ENCODE measurements at regions not wholly inside any gene's neighbourhood (a gene's known extent, or its start where the extent isn't known, plus 50 kb on each side); places are given as distances from the start of the nearest gene placed in this dataset.

- intact Hi-C loops (cut with micrococcal nuclease), result no loop called here
- no peaks in the 10 kb centered on the region for H4K20me1 ChIP-seq (ENCODE audit: low read length)
- BruUV-seq (replicated peaks), result no TSS peak
- ATAC-seq, result no peak
- H2AFZ ChIP-seq (ENCODE audit: low read length), result no peak overlapping the region
- no peaks in the 10 kb centered on the region for H3K9me2 ChIP-seq (replicated peaks; ENCODE audit: low read length)
- no peak overlapping the region for H3K4me3 ChIP-seq (ENCODE audit: low read length)
- H3K79me2 ChIP-seq (ENCODE audit: low read length), result no peaks in the 10 kb centered on the region
- H3K27ac ChIP-seq (ENCODE audit: low read length), result no peak overlapping the region
- H3F3A ChIP-seq (ENCODE audit: low read length, unreplicated experiment), result no peaks in the 10 kb centered on the region
- no peak overlapping the region for H3K9ac ChIP-seq (ENCODE audit: low read length)
- H3K9me3 ChIP-seq (ENCODE audit: low read length), result no peaks in the 10 kb centered on the region
- ChIA-PET POLR2A (ENCODE audit: unreplicated experiment) (no interaction called here), CTCF (no interaction called here)
- no peaks in the 10 kb centered on the region for H3K4me1 ChIP-seq (ENCODE audit: insufficient read depth, low read length)
- no peak for DNase-seq
- no peaks in the 10 kb centered on the region for H3K36me3 ChIP-seq (ENCODE audit: low read depth, low read length)
- TF ChIP-seq EZH2phosphoT487 (IDR thresholded peaks at IDR 0.05; ENCODE audit: borderline replicate concordance, low read length), result no peak
- TF ChIP-seq CTCF (conservative IDR thresholded peaks at IDR 0.05; ENCODE audit: low read depth, low read length), result no peak
- no peak for TF ChIP-seq EZH2 (IDR thresholded peaks at IDR 0.05; ENCODE audit: low read length, unreplicated experiment)
- no peaks in the 10 kb centered on the region for H3K27me3 ChIP-seq (ENCODE audit: low read length)
- H3K4me2 ChIP-seq (ENCODE audit: low read length), result no peak overlapping the region
These were observed 1454.7 kb upstream of the IGFBP7 start for GRCh38 chr4:58564695-58565475.

- TF ChIP-seq CTCF (conservative IDR thresholded peaks at IDR 0.05; ENCODE audit: low read depth, low read length), result no peak
- no peak for TF ChIP-seq EZH2 (IDR thresholded peaks at IDR 0.05; ENCODE audit: low read length, unreplicated experiment)
- no peak for TF ChIP-seq EZH2phosphoT487 (IDR thresholded peaks at IDR 0.05; ENCODE audit: borderline replicate concordance, low read length)
- H3K9me2 ChIP-seq (replicated peaks; ENCODE audit: low read length), result no peaks in the 10 kb centered on the region
- H3K79me2 ChIP-seq (ENCODE audit: low read length), result no peaks in the 10 kb centered on the region
- ATAC-seq (no peak), DNase-seq (no peak)
- no peak overlapping the region for H2AFZ ChIP-seq (ENCODE audit: low read length)
- CTCF ChIA-PET, result no interaction called here
- H3K4me2 ChIP-seq (ENCODE audit: low read length), result no peak overlapping the region
- POLR2A ChIA-PET (ENCODE audit: unreplicated experiment), result no interaction called here
- H3K4me1 ChIP-seq (ENCODE audit: insufficient read depth, low read length), result no peaks in the 10 kb centered on the region
- H3K27ac ChIP-seq (ENCODE audit: low read length), result no peak overlapping the region
- no peak overlapping the region for H3K9ac ChIP-seq (ENCODE audit: low read length)
- no peaks in the 10 kb centered on the region for H3K27me3 ChIP-seq (ENCODE audit: low read length)
- no peak overlapping the region for H3K4me3 ChIP-seq (ENCODE audit: low read length)
- H4K20me1 ChIP-seq (ENCODE audit: low read length), result no peaks in the 10 kb centered on the region
- BruUV-seq (replicated peaks), result no TSS peak
- H3K9me3 ChIP-seq (ENCODE audit: low read length), result no peaks in the 10 kb centered on the region
- no peaks in the 10 kb centered on the region for H3F3A ChIP-seq (ENCODE audit: low read length, unreplicated experiment)
- no peaks in the 10 kb centered on the region for H3K36me3 ChIP-seq (ENCODE audit: low read depth, low read length)
- intact Hi-C loops (cut with micrococcal nuclease), result no loop called here
These were observed 1451.0 kb upstream of the IGFBP7 start for GRCh38 chr4:58561170-58561569.

- no peak overlapping the region for H3K4me3 ChIP-seq (ENCODE audit: low read length)
- H4K20me1 ChIP-seq (ENCODE audit: low read length), result no peaks in the 10 kb centered on the region
- 0 out of 2 replicates have a peak overlapping the region, but pooled peaks have one; percentile 19 for H2AFZ ChIP-seq (ENCODE audit: low read length)
- no peaks in the 10 kb centered on the region for H3K4me1 ChIP-seq (ENCODE audit: insufficient read depth, low read length)
- H3K27ac ChIP-seq (ENCODE audit: low read length), result no peak overlapping the region
- no peak overlapping the region for H3K4me2 ChIP-seq (ENCODE audit: low read length)
- H3K9me3 ChIP-seq (ENCODE audit: low read length), result no peaks in the 10 kb centered on the region
- H3K27me3 ChIP-seq (ENCODE audit: low read length), result no peaks in the 10 kb centered on the region
- TF ChIP-seq EZH2 (IDR thresholded peaks at IDR 0.05; ENCODE audit: low read length, unreplicated experiment) (no peak), CTCF (conservative IDR thresholded peaks at IDR 0.05; ENCODE audit: low read depth, low read length) (no peak), EZH2phosphoT487 (IDR thresholded peaks at IDR 0.05; ENCODE audit: borderline replicate concordance, low read length) (no peak)
- H3K79me2 ChIP-seq (ENCODE audit: low read length), result no peaks in the 10 kb centered on the region
- no peak for ATAC-seq
- no peak overlapping the region for H3K9ac ChIP-seq (ENCODE audit: low read length)
- DNase-seq, result no peak
- no peaks in the 10 kb centered on the region for H3K36me3 ChIP-seq (ENCODE audit: low read depth, low read length)
- no TSS peak for BruUV-seq (replicated peaks)
- H3K9me2 ChIP-seq (replicated peaks; ENCODE audit: low read length), result no peaks in the 10 kb centered on the region
- POLR2A ChIA-PET (ENCODE audit: unreplicated experiment), result no interaction called here
- CTCF ChIA-PET, result no interaction called here
- intact Hi-C loops (cut with micrococcal nuclease), result no loop called here
- H3F3A ChIP-seq (ENCODE audit: low read length, unreplicated experiment), result no peaks in the 10 kb centered on the region
These were observed 1450.6 kb upstream of the IGFBP7 start for GRCh38 chr4:58560736-58561135.

Measured in PC-3 (cell line).